ENCODE measurements at regions not wholly inside any gene's neighbourhood (a gene's known extent, or its start where the extent isn't known, plus 50 kb on each side); places are given as distances from the start of the nearest gene placed in this dataset.
"Not testable (repeated sequence)": the region's sequence is repeated elsewhere in the genome, so short reads cannot be mapped to it uniquely, and the experiment has no call there.

- no peak overlapping the region for H3K27ac ChIP-seq
- H3K27me3 ChIP-seq (replicated peaks; ENCODE audit: insufficient read depth): no peaks in the 10 kb centered on the region
- no peaks in the 10 kb centered on the region for H3K36me3 ChIP-seq
- no peaks in the 10 kb centered on the region for H3K9me3 ChIP-seq
- no peaks in the 10 kb centered on the region for H3K4me1 ChIP-seq (ENCODE audit: control insufficient read depth in 1 of 2, low read depth in 2 of 2)
- no peak for DNase-seq (ENCODE audit: low spot score)
- ATAC-seq (ENCODE audit: insufficient number of reproducible peaks, low FRiP score, low read depth): no peak
- no peak overlapping the region for H3K4me3 ChIP-seq
- TF ChIP-seq, protein P1, sequence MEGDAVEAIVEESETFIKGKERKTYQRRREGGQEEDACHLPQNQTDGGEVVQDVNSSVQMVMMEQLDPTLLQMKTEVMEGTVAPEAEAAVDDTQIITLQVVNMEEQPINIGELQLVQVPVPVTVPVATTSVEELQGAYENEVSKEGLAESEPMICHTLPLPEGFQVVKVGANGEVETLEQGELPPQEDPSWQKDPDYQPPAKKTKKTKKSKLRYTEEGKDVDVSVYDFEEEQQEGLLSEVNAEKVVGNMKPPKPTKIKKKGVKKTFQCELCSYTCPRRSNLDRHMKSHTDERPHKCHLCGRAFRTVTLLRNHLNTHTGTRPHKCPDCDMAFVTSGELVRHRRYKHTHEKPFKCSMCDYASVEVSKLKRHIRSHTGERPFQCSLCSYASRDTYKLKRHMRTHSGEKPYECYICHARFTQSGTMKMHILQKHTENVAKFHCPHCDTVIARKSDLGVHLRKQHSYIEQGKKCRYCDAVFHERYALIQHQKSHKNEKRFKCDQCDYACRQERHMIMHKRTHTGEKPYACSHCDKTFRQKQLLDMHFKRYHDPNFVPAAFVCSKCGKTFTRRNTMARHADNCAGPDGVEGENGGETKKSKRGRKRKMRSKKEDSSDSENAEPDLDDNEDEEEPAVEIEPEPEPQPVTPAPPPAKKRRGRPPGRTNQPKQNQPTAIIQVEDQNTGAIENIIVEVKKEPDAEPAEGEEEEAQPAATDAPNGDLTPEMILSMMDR (IDR thresholded peaks at IDR 0.05): no peak
Measured at GRCh38 chr12:131271724-131272123, 318.0 kb downstream of the ADGRD1 start.

DNA sequence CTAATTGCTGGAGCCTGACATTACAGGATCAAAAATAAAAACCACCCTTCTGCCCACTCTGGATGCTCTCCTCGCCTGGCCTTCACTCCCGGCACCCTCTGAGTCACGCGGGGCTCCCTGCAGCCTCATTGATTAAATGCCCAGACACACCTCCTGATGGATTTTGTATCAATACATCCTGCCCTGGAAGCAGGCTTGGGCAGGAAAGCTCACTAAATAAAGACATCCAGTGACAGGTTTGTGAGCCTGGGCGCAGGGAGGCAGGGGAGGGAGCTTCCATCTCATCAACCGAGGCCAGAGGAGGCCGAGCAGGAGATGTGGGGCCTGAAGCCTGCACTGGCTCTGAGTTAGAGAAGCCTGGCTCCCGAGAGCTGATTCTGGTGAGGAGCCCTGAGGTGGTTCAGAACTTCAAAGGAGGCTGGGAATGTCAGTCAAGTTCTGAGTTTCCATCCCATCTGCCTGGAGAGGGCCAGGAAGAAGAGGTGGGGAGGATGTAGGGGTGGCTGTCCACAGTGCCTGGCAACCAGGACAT is 318.6 kb downstream of the ADGRD1 start:
- H3K27me3 ChIP-seq (replicated peaks; ENCODE audit: insufficient read depth); H3K27ac ChIP-seq; H3K4me3 ChIP-seq; DNase-seq (ENCODE audit: low spot score); H3K4me1 ChIP-seq (ENCODE audit: control insufficient read depth in 1 of 2, low read depth in 2 of 2); ATAC-seq (ENCODE audit: insufficient number of reproducible peaks, low FRiP score, low read depth); H3K36me3 ChIP-seq; H3K9me3 ChIP-seq: not testable (repeated sequence)

- TF ChIP-seq, protein P1 (IDR thresholded peaks at IDR 0.05): no peak
Measured at GRCh38 chr12:131273291-131273845, 319.7 kb downstream of the ADGRD1 start.

GRCh38 chr12:131274061-131274460 is 320.4 kb downstream of the ADGRD1 start:
- ATAC-seq (ENCODE audit: insufficient number of reproducible peaks, low FRiP score, low read depth) (no peak), DNase-seq (ENCODE audit: low spot score) (no peak)
- TF ChIP-seq, protein P1 (IDR thresholded peaks at IDR 0.05): no peak
- H3K4me3 ChIP-seq: no peak overlapping the region
- H3K27me3 ChIP-seq (replicated peaks; ENCODE audit: insufficient read depth): no peaks in the 10 kb centered on the region
- no peaks in the 10 kb centered on the region for H3K36me3 ChIP-seq
- H3K4me1 ChIP-seq (ENCODE audit: control insufficient read depth in 1 of 2, low read depth in 2 of 2): no peaks in the 10 kb centered on the region
- no peaks in the 10 kb centered on the region for H3K9me3 ChIP-seq
- no peak overlapping the region for H3K27ac ChIP-seq

More at GRCh38 chr12:131273291-131273845, 319.7 kb downstream of the ADGRD1 start:
- Histone ChIP-seq H3K27ac (no peak overlapping the region), H3K4me1 (ENCODE audit: control insufficient read depth in 1 of 2, low read depth in 2 of 2) (no peaks in the 10 kb centered on the region), H3K27me3 (replicated peaks; ENCODE audit: insufficient read depth) (no peaks in the 10 kb centered on the region), H3K36me3 (no peaks in the 10 kb centered on the region), H3K9me3 (no peaks in the 10 kb centered on the region), H3K4me3 (no peak overlapping the region)
- no peak for ATAC-seq (ENCODE audit: insufficient number of reproducible peaks, low FRiP score, low read depth)
- DNase-seq (ENCODE audit: low spot score): no peak

- H3K27ac ChIP-seq: no peak overlapping the region
- TF ChIP-seq, protein P1 (IDR thresholded peaks at IDR 0.05): no peak
- DNase-seq (ENCODE audit: low spot score) (no peak), ATAC-seq (ENCODE audit: insufficient number of reproducible peaks, low FRiP score, low read depth) (no peak)
- H3K4me3 ChIP-seq: no peak overlapping the region
- H3K4me1 ChIP-seq (ENCODE audit: control insufficient read depth in 1 of 2, low read depth in 2 of 2): no peaks in the 10 kb centered on the region
- H3K9me3 ChIP-seq: no peaks in the 10 kb centered on the region
- H3K36me3 ChIP-seq: no peaks in the 10 kb centered on the region
- no peaks in the 10 kb centered on the region for H3K27me3 ChIP-seq (replicated peaks; ENCODE audit: insufficient read depth)
Measured at GRCh38 chr12:131274906-131275305, 321.2 kb downstream of the ADGRD1 start.

GRCh38 chr12:131275824-131276223 is 322.1 kb downstream of the ADGRD1 start:
- ATAC-seq (ENCODE audit: insufficient number of reproducible peaks, low FRiP score, low read depth): no peak
- DNase-seq (ENCODE audit: low spot score): no peak
- Histone ChIP-seq H3K36me3 (no peaks in the 10 kb centered on the region), H3K4me1 (ENCODE audit: control insufficient read depth in 1 of 2, low read depth in 2 of 2) (no peaks in the 10 kb centered on the region), H3K27ac (no peak overlapping the region), H3K4me3 (no peak overlapping the region), H3K27me3 (replicated peaks; ENCODE audit: insufficient read depth) (no peaks in the 10 kb centered on the region), H3K9me3 (no peaks in the 10 kb centered on the region)
- TF ChIP-seq, protein P1 (IDR thresholded peaks at IDR 0.05): no peak

Measured in thoracic aorta (tissue), 2 donors.